Karpas-422 (cell line): ENCODE measurements at regions not wholly inside any gene's neighbourhood (a gene's known extent, or its start where the extent isn't known, plus 50 kb on each side); places are given as distances from the start of the nearest gene placed in this dataset.

Experiments
- DNase-seq: peaks from one replicate; pipeline ENCODE4 v3.0.0-alpha.2; 2015
- H2AFZ ChIP-seq: fragments of 200-600 bp; sonication (generic); 2 replicates; pipeline ENCODE4 v1.6.1; 2014; ENCODE audit warnings: antibody characterized with exemption, low read length, mixed read lengths
- H3K27ac ChIP-seq: fragments of 200-600 bp; sonication (generic); 2 replicates; pipeline ENCODE4 v1.5.1; 2014; ENCODE audit warnings: mild to moderate bottlenecking, low read length, moderate library complexity
- H3K27me3 ChIP-seq: fragments of 200-600 bp; sonication (generic); 2 replicates; pipeline ENCODE4 v1.6.1; 2014; ENCODE audit warnings: low read length, mixed read lengths
- H3K36me3 ChIP-seq: fragments of 200-600 bp; sonication (generic); 2 replicates; pipeline ENCODE4 v1.6.1; 2014; ENCODE audit warnings: low read length, mixed read lengths; ENCODE audit not compliant: insufficient read depth
- H3K4me1 ChIP-seq: fragments of 200-600 bp; sonication (generic); 2 replicates; pipeline ENCODE4 v1.6.1; 2014; ENCODE audit warnings: mild to moderate bottlenecking, low read length, mixed read lengths
- H3K4me2 ChIP-seq: fragments of 200-600 bp; sonication (generic); 2 replicates; pipeline ENCODE4 v1.6.1; 2014; ENCODE audit warnings: low read length, low read depth, mild to moderate bottlenecking; ENCODE audit not compliant: poor library complexity, severe bottlenecking
- H3K4me3 ChIP-seq: fragments of 200-600 bp; sonication (generic); 2 replicates; pipeline ENCODE4 v1.5.1; 2014; ENCODE audit warnings: mild to moderate bottlenecking, antibody characterized with exemption, low read length, mixed read lengths
- H3K79me2 ChIP-seq: fragments of 200-600 bp; sonication (generic); 2 replicates; pipeline ENCODE4 v1.6.1; 2014; ENCODE audit warnings: mild to moderate bottlenecking, low read length, mixed read lengths
- H3K9ac ChIP-seq: fragments of 200-600 bp; sonication (generic); 2 replicates; pipeline ENCODE4 v1.6.0; 2014; ENCODE audit warnings: low read length
- H3K9me2 ChIP-seq: fragments of 200-600 bp; sonication (generic), shearing (Covaris generic); replicated peaks from 2 replicates; pipeline ENCODE4 v1.6.0; 2014; ENCODE audit warnings: mild to moderate bottlenecking, low read length, moderate library complexity; ENCODE audit not compliant: insufficient read depth
- H3K9me3 ChIP-seq: fragments of 300-700, 200-600 bp; sonication (generic); 2 replicates; pipeline ENCODE4 v1.6.1; 2014; ENCODE audit warnings: low read length, mixed read lengths
- H4K20me1 ChIP-seq: fragments of 200-600 bp; sonication (generic); 2 replicates; pipeline ENCODE4 v1.6.1; 2014; ENCODE audit warnings: mild to moderate bottlenecking, antibody characterized with exemption, low read length, low read depth; ENCODE audit not compliant: insufficient read depth

DNA sequence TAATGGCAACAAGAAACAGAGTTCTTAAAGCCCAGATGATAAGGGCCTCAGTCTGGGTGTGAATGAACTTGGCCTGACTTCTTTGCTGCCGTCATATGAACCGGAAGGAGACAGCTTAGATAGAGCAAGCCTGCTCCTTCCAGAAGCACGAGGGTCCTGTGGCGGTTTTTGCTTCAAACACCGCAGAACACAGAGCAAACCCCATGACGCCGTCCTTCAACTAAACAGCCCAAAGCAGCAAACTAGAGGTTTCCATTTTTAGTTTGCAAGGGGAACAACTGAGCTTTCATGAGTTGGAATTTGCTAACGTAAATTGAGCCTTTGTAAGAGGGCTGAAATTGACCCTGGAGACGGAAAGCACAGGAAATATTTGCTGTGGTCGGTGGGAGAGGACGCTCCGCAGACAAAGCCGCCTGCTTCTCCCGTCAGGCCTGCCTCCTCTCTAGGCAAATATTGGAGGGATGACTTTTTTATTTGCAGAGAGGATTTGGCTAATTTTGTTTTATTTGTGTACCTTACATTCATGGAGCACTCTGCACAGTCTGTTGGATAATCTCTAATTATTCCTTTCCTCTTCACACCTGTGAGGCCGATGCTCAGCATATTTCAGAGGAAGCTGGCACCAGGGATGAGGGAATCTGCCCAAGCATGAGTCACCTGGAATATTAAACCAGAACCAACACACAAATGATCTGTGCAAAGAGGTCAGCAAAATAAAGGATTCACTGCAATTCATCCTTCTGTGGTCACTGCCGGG lies 134.0 kb upstream of the NCK2 start:
- Histone ChIP-seq H3K9ac (no peak overlapping the region), H4K20me1 (no peaks in the 10 kb centered on the region), H3K36me3 (no peaks in the 10 kb centered on the region), H3K27me3 (no peaks in the 10 kb centered on the region), H3K4me2 (no peak overlapping the region), H2AFZ (no peak overlapping the region), H3K4me3 (no peak overlapping the region), H3K9me2 (no peaks in the 10 kb centered on the region), H3K9me3 (no peaks in the 10 kb centered on the region), H3K27ac (no peak overlapping the region), H3K4me1 (no peaks in the 10 kb centered on the region), H3K79me2 (no peaks in the 10 kb centered on the region)
- DNase-seq = no peak

GRCh38 chr2:105609746-105610402 lies 134.8 kb upstream of the NCK2 start:
- Histone ChIP-seq H3K9me3 (no peaks in the 10 kb centered on the region), H3K4me1 (no peaks in the 10 kb centered on the region)

GRCh38 chr2:105607920-105608504 lies 136.7 kb upstream of the NCK2 start:
- H3K9ac ChIP-seq = no peak overlapping the region
- no peak for DNase-seq
- H3K27me3 ChIP-seq = no peaks in the 10 kb centered on the region

More at GRCh38 chr2:105609746-105610402, 134.8 kb upstream of the NCK2 start:
- Histone ChIP-seq H3K4me2 (no peak overlapping the region), H2AFZ (no peak overlapping the region), H3K4me3 (no peak overlapping the region), H3K79me2 (no peaks in the 10 kb centered on the region), H3K9me2 (no peaks in the 10 kb centered on the region), H3K36me3 (no peaks in the 10 kb centered on the region), H3K27me3 (no peaks in the 10 kb centered on the region), H4K20me1 (no peaks in the 10 kb centered on the region), H3K27ac (no peak overlapping the region), H3K9ac (no peak overlapping the region)
- no peak for DNase-seq

DNA sequence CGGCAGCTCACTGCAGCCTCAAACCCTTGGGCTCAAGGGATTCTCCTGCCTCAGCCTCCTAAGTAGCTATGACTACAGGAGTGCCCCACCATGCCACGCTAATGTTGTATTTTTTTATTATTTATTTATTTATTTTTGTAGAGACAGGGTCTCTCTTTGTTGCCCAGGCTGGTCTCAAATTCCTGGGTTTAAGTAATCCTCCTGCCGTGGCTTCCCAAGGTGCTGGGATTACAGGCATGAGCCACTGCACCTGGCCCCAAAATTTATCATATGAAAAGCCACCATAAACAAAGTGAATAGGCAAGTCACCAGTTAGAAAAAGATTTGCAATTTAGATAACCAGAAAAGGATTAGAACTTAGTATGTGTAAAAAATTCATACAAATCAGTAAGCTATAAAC lies 138.6 kb upstream of the NCK2 start:
- no peaks in the 10 kb centered on the region for H3K4me1 ChIP-seq
- H3K4me3 ChIP-seq = no peak overlapping the region
- no peak overlapping the region for H2AFZ ChIP-seq

More at GRCh38 chr2:105607920-105608504, 136.7 kb upstream of the NCK2 start:
- Histone ChIP-seq H3K79me2 (no peaks in the 10 kb centered on the region), H3K4me2 (no peak overlapping the region), H3K27ac (no peak overlapping the region), H3K9me2 (no peaks in the 10 kb centered on the region), H3K4me1 (no peaks in the 10 kb centered on the region), H4K20me1 (no peaks in the 10 kb centered on the region), H3K4me3 (no peak overlapping the region), H3K36me3 (no peaks in the 10 kb centered on the region), H2AFZ (no peak overlapping the region), H3K9me3 (no peaks in the 10 kb centered on the region)

GRCh38 chr2:105604938-105605337 lies 139.8 kb upstream of the NCK2 start:
- no peaks in the 10 kb centered on the region for H3K27me3 ChIP-seq
- H3K4me3 ChIP-seq = no peak overlapping the region
- no peaks in the 10 kb centered on the region for H3K4me1 ChIP-seq
- no peaks in the 10 kb centered on the region for H3K36me3 ChIP-seq
- H3K27ac ChIP-seq = no peak overlapping the region
- no peak overlapping the region for H3K9ac ChIP-seq
- H3K9me3 ChIP-seq = no peaks in the 10 kb centered on the region
- no peaks in the 10 kb centered on the region for H4K20me1 ChIP-seq
- no peak overlapping the region for H2AFZ ChIP-seq
- H3K4me2 ChIP-seq = no peak overlapping the region
- no peaks in the 10 kb centered on the region for H3K9me2 ChIP-seq
- H3K79me2 ChIP-seq = no peaks in the 10 kb centered on the region
- DNase-seq = no peak

More for the DNA sequence above, 138.6 kb upstream of the NCK2 start:
- Histone ChIP-seq H3K27me3 (no peaks in the 10 kb centered on the region), H3K4me2 (no peak overlapping the region), H4K20me1 (no peaks in the 10 kb centered on the region), H3K27ac (no peak overlapping the region), H3K9me2 (no peaks in the 10 kb centered on the region), H3K9ac (no peak overlapping the region), H3K36me3 (no peaks in the 10 kb centered on the region), H3K79me2 (no peaks in the 10 kb centered on the region), H3K9me3 (no peaks in the 10 kb centered on the region)
- DNase-seq = no peak

DNA sequence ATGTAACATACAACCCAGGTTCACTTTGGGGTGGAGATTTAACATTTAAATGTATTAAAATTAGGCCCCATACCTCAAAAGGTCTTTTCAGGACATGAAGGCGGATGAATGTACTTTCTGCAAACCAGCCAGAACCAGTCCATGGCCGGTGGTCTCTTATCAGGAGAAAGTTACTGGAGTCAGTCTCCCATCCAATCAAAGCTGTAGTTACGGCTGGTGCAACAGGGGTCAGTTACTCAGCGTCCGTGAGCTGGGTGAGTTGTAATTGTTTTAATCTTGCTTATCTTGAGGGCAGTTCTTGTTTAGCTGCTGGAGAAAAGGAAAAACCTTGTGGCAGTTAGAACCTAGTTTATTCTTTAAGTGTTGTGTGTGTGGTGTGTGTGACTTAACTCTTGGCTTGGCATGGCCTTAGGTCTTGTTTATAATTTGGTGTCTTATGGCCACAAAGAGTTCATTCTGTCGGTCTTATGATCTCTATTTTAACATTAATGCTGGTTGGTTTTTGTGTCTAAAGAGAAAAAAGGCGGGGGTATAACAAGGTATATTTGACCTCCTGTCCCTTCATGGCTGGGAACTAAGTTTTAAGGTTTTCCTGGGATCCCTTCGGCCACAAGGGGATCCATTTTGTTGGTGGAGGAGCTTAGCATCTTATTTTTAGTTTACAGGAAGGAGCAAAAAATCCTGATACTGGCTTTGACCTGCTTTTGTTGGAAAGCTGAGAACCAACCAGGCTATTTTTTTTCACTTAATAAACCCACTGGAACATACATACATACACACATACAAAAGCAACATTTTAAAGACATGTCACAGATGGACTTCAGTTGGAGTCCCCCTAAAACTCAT lies 143.5 kb upstream of the NCK2 start:
- Histone ChIP-seq H3K9me3 (no peaks in the 10 kb centered on the region), H3K4me1 (peaks cover 35% of the 10 kb centered on the region), H3K79me2 (no peaks in the 10 kb centered on the region), H3K4me2 (no peak overlapping the region), H3K27ac (no peak overlapping the region), H2AFZ (no peak overlapping the region), H3K9me2 (no peaks in the 10 kb centered on the region), H3K27me3 (no peaks in the 10 kb centered on the region), H3K4me3 (no peak overlapping the region), H3K36me3 (no peaks in the 10 kb centered on the region), H4K20me1 (no peaks in the 10 kb centered on the region), H3K9ac (no peak overlapping the region)
- DNase-seq = no peak

GRCh38 chr2:105600602-105600948 lies 144.1 kb upstream of the NCK2 start:
- no peaks in the 10 kb centered on the region for H3K9me3 ChIP-seq
- no peak overlapping the region for H3K27ac ChIP-seq
- no peak overlapping the region for H3K4me3 ChIP-seq
- H4K20me1 ChIP-seq = no peaks in the 10 kb centered on the region
- H3K9ac ChIP-seq = no peak overlapping the region
- no peaks in the 10 kb centered on the region for H3K36me3 ChIP-seq
- H3K4me1 ChIP-seq = peaks cover 41% of the 10 kb centered on the region
- no peaks in the 10 kb centered on the region for H3K9me2 ChIP-seq
- H3K79me2 ChIP-seq = no peaks in the 10 kb centered on the region
- no peak overlapping the region for H2AFZ ChIP-seq
- H3K4me2 ChIP-seq = no peak overlapping the region
- no peaks in the 10 kb centered on the region for H3K27me3 ChIP-seq
- no peak for DNase-seq

GRCh38 chr2:105600037-105600442 lies 144.7 kb upstream of the NCK2 start:
- Histone ChIP-seq H3K4me2 (no peak overlapping the region), H3K9me3 (no peaks in the 10 kb centered on the region), H3K9me2 (no peaks in the 10 kb centered on the region), H4K20me1 (no peaks in the 10 kb centered on the region), H3K36me3 (no peaks in the 10 kb centered on the region), H3K4me3 (no peak overlapping the region), H3K27me3 (no peaks in the 10 kb centered on the region), H3K4me1 (peaks cover 46% of the 10 kb centered on the region), H2AFZ (no peak overlapping the region), H3K79me2 (no peaks in the 10 kb centered on the region), H3K9ac (no peak overlapping the region), H3K27ac (no peak overlapping the region)
- no peak for DNase-seq
